ENCODE measurements at regions not wholly inside any gene's neighbourhood (a gene's known extent, or its start where the extent isn't known, plus 50 kb on each side); places are given as distances from the start of the nearest gene placed in this dataset.

- TF ChIP-seq CTCF (conservative IDR thresholded peaks at IDR 0.05) (no peak), ZFX (IDR thresholded peaks at IDR 0.05) (no peak)
These were observed 521.7 kb upstream of the DAB2 start for GRCh38 chr5:39946356-39947045.
